Activated naive CD8-positive, alpha-beta T cell treated with anti-CD3 and anti-CD28 coated beads, Interleukin-2, amount 50 U/mL, for 24 hours (primary cell): ENCODE measurements at regions not wholly inside any gene's neighbourhood (a gene's known extent, or its start where the extent isn't known, plus 50 kb on each side); places are given as distances from the start of the nearest gene placed in this dataset.
"Not testable (repeated sequence)": the region's sequence is repeated elsewhere in the genome, so short reads cannot be mapped to it uniquely, and the experiment has no call there.

ENCODE experiments used
- ATAC-seq: fragments of 150-1000 bp; cut with Tn5 transposase; one replicate; pipeline ENCODE4 v1.10.0; 2021
- DNase-seq: peaks from one replicate; pipeline ENCODE4 v3.0.0; 2021
- H3K27ac Mint-ChIP-seq: one replicate; pipeline ENCODE4 v1.8.0; 2021; ENCODE audit warnings: mild to moderate bottlenecking, mixed read lengths
- H3K27me3 Mint-ChIP-seq: one replicate; pipeline ENCODE4 v1.8.0; 2021; ENCODE audit warnings: mixed read lengths
- H3K36me3 Mint-ChIP-seq: one replicate; pipeline ENCODE4 v1.8.0; 2021; ENCODE audit warnings: low read depth, mixed read lengths
- H3K4me1 Mint-ChIP-seq: one replicate; pipeline ENCODE4 v1.8.0; 2021; ENCODE audit warnings: mixed read lengths
- H3K4me3 Mint-ChIP-seq: one replicate; pipeline ENCODE4 v1.8.0; 2021; ENCODE audit warnings: mild to moderate bottlenecking, moderate library complexity, mixed read lengths
- H3K9me3 Mint-ChIP-seq: one replicate; pipeline ENCODE4 v1.8.0; 2021; ENCODE audit warnings: mixed read lengths

DNA sequence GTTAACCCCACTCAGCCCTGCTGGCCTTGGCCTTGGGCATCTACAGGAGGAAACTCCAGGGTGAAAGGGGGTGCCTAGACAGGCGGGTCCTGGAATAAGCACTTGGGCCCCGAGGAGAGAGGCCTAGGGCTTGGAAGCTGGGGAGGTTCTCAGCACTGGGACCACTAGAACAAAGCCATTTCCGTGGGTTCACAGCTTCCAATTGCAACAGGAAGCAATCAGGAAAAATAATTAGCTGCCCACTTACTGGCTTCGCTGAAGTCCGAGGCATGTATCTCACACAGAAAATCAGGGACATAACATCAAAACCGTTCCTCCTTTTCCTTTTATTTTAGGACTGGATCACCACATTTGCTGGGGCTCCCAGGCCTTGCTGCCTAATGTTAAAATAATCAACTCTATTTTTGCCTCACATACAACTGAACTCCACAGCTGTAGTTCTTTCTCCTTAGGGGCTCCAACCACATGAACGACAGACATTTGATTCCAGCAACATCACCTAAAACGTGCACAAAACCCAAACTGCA, 161.1 kb upstream of the GRK3 start:
- DNase-seq (no peak), ATAC-seq (no peak)
- H3K4me3 Mint-ChIP-seq = peak overlapping the region; percentile 87
- H3K27ac Mint-ChIP-seq = peak overlapping the region; percentile 56
- peaks cover 2% of the 10 kb centered on the region for H3K27me3 Mint-ChIP-seq
- H3K36me3 Mint-ChIP-seq = peaks cover 2% of the 10 kb centered on the region
- no peaks in the 10 kb centered on the region for H3K9me3 Mint-ChIP-seq
- peaks cover 46% of the 10 kb centered on the region for H3K4me1 Mint-ChIP-seq

DNA sequence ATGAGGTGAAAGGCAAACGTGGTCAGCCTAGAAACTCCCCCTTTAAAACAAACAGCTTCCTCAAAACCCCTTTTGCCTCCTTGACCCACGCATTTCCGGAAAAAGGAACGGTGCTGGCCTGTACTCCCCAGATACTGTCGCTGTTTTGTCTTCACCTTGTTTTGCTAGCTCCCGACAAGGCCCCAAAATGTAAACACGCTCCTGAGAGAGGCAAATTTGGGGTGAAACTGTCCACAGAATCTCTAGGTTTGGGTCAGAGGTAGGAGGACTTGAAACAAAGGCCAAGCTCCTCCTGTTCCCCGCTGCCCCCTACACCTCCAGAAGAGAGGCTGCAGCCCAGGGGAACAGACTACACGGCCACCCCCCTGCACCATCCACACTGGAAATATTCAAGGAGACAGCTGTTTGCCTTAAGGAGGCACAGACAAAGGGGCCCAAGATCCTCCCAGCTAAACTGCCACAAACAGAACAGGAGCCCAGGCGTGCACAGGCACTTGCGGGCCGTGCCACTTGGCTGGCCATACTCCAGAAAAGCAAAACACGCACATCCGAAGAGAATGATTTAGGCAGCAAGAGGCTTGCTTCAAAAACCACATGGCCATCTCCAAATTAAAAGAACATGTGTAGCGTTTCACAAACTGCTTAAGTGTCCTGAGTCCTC, 160.5 kb upstream of the GRK3 start:
- peak overlapping the region; percentile 87 for H3K4me3 Mint-ChIP-seq
- DNase-seq (no peak), ATAC-seq (peak; percentile 31)
- peaks cover 2% of the 10 kb centered on the region for H3K27me3 Mint-ChIP-seq
- peaks cover 2% of the 10 kb centered on the region for H3K36me3 Mint-ChIP-seq
- H3K9me3 Mint-ChIP-seq = no peaks in the 10 kb centered on the region
- peak overlapping the region; percentile 56 for H3K27ac Mint-ChIP-seq
- peaks cover 40% of the 10 kb centered on the region for H3K4me1 Mint-ChIP-seq

DNA sequence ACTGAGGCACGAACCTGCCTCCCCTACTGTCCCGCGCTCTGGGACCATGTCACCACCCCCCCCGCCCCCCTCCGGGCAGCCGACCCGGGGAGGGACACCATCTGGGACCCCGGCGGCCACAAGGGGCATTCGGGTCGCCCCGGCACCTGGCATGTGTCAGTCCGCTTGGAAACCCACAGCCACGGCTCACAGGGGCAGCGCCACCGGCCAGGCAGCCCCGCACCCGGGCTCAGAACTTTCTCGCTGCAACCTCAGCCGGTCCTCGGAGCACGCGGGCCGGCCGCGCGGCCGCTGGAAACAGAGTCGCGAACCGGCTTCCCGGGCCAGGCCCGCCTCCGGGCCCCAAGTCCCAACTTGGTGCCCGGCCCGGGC, 159.9 kb upstream of the GRK3 start:
- Mint-ChIP-seq H3K4me1 (peaks cover 40% of the 10 kb centered on the region), H3K4me3 (peak overlapping the region; percentile 87), H3K9me3 (no peaks in the 10 kb centered on the region), H3K27me3 (peaks cover 2% of the 10 kb centered on the region), H3K36me3 (peaks cover 2% of the 10 kb centered on the region), H3K27ac (peak overlapping the region; percentile 4)
- DNase-seq (peak; percentile 28), ATAC-seq (no peak)

DNA sequence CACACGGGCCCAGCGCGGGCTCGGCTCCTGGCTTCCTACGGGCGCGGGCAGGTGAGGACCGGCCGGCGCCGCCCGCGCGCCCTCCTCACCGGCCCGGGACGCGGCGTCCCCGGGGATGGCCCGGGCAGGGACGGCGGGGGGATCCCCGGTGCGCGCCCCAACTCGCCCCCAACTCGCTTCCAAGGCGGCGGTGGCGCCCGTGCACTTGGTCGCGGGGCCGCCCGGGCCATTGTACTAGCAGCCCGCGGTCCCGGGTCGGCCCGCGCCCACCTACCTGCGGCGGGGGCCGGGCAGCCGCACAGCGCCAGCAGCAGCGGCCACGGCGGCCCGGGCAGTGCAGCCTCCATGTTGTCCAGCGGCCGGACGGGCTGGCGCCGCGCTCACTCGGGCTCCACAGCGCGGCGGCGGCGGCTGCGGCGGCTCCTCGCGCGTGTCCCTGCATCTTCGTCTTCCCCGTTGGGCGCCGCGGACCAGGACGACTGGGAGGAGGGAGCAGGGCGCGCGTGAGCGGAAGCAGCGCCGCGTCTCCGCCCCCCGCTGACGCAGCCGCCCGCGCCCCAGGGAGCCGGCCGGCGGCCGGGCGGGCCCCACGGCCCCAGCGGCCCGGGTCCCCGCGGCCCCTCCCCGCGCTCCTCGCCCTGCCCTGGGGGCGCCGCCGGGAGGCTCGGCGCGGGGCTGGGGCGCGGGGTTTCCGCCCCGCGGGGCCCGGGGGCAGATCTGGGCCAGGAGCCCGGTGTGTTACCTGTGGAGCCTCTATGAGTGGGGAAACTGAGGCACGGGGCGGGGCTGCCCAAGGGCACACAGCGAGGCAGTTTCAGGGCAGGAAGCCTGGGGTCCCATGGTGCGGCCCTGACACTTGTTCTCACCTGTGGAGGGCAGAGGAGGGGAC, 159.3 kb upstream of the GRK3 start:
- ATAC-seq = peak; percentile 79
- no peaks in the 10 kb centered on the region for H3K9me3 Mint-ChIP-seq
- peak; percentile 77 for DNase-seq
- H3K4me1 Mint-ChIP-seq = peaks cover 35% of the 10 kb centered on the region
- peaks cover 2% of the 10 kb centered on the region for H3K36me3 Mint-ChIP-seq
- peak overlapping the region; percentile 72 for H3K4me3 Mint-ChIP-seq
- peaks cover 2% of the 10 kb centered on the region for H3K27me3 Mint-ChIP-seq
- peak overlapping the region; percentile 71 for H3K27ac Mint-ChIP-seq

DNA sequence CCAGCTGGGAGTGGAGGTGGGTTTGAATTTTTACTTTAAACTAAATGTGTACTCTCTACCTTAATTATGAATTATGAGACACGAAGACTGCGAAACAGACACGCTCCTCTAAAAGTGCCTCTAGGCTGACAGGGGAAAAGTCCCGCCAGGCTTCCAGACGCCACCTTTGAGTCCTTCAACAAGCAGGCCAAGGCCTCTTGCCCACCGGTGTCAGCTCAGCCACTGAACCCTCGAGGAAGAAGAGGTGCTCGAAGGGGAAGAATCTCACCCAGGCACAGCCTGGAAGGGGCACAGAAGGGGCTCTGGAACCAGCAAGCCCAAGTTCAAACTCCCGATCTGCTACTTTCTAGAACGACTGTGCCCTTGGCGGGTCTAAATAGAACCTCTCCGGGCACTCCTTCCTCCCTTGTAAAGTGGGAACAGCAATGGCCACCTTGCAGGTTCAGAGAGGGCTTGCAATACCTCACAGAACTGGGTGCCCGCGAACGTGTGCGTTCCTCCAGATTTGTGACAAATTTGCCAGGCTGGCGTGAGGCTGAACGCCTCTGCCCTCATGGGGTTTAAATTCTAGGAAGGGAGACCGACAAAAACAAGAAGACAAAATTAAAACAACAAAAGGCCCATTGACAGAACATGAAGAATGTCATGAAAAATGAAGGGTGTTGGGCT, 158.5 kb upstream of the GRK3 start:
- no peaks in the 10 kb centered on the region for H3K9me3 Mint-ChIP-seq
- ATAC-seq (no peak), DNase-seq (no peak)
- peak overlapping the region; percentile 71 for H3K27ac Mint-ChIP-seq
- peaks cover 2% of the 10 kb centered on the region for H3K36me3 Mint-ChIP-seq
- peak overlapping the region; percentile 72 for H3K4me3 Mint-ChIP-seq
- peaks cover 35% of the 10 kb centered on the region for H3K4me1 Mint-ChIP-seq
- peaks cover 2% of the 10 kb centered on the region for H3K27me3 Mint-ChIP-seq

DNA sequence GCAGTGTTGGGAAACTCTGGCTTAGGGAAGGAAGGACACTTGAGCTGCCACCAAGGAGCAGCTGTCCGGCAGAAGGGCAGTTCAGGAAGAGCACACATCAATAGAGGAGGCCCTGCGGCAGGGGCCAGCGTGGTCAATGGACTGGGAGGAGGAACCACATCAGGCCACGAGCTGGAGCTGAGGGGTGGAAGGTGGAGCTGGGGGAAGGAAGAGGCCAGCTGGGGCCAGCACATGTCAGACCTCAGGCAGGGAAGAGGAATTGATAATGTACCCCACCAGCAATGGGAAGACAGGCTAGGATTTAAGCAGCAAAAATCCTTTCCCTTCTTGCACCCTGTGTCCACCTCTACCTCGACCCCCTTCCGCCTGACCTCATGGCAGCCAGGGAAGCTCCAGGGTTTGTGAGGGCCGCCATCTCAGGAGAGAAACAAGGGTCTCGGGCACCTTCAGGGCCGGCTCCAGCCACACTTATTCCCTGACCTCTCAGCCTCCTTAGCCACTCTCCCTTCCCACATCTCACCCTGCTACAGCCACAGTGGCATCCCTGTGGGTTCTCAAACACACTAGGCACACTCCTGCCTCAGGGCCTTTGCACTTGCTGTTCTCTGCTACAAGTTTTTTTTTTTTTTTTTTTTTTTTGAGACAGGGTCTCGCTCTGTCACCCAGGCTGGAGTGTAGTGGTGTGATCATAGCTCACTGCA, 157.8 kb upstream of the GRK3 start:
- Mint-ChIP-seq H3K9me3 (no peaks in the 10 kb centered on the region), H3K27ac (peak overlapping the region; percentile 71), H3K27me3 (peaks cover 3% of the 10 kb centered on the region), H3K4me3 (peak overlapping the region; percentile 72), H3K36me3 (no peaks in the 10 kb centered on the region), H3K4me1 (peaks cover 30% of the 10 kb centered on the region)
- no peak for ATAC-seq
- no peak for DNase-seq

DNA sequence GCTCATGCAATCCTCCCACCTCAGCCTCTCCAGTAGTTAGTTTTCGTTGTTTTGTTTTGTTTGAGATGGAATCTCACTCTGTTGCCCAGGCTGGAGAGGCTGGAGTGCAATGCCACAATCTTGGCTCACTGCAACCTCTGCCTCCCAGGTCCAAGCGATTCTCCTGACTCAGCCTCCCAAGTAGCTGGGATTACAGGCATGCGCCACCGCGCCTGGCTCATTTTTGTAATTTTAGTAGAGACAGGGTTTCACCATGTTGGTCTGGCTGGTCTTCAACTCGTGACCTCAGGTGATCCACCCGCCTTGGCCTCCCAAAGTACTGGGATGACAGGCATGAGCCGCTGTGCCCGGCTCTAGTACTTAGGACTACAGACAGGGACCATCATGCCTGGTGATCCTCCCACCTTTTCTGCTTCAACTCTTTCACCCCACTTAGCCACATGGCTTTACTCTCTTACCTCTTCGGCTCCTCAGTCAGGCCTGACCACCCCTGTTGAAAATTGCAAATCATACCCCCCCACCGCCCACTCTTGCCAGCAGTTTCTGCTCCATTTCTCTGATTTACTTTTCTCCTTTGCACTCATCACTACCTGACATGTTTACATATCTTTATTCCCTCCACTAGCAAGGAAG, 157.1 kb upstream of the GRK3 start:
- no peak overlapping the region for H3K4me3 Mint-ChIP-seq
- H3K9me3 Mint-ChIP-seq = no peaks in the 10 kb centered on the region
- DNase-seq (no peak), ATAC-seq (no peak)
- peaks cover 24% of the 10 kb centered on the region for H3K4me1 Mint-ChIP-seq
- H3K27me3 Mint-ChIP-seq = peaks cover 3% of the 10 kb centered on the region
- no peaks in the 10 kb centered on the region for H3K36me3 Mint-ChIP-seq
- H3K27ac Mint-ChIP-seq = no peak overlapping the region

DNA sequence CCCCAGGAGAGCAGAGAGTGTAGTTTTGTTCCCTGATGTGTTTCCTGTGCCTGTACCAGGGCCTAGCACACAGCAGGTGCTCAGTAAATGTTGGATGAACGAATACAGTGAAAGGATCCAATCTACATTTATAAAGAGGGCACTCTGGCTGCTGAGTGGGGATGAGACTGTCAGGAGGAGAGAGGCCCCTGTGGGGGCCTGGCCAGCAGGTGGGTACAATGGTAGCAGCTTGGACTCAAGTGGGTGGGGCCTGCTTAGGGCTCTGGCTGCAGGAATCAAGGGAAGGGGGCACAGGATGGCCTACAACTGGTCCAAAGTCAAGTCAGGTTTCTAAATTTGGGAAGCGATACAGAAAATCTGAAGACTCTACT, 156.6 kb upstream of the GRK3 start:
- Mint-ChIP-seq H3K27ac (no peak overlapping the region), H3K4me3 (no peak overlapping the region), H3K27me3 (peaks cover 3% of the 10 kb centered on the region), H3K36me3 (no peaks in the 10 kb centered on the region), H3K4me1 (peaks cover 21% of the 10 kb centered on the region), H3K9me3 (no peaks in the 10 kb centered on the region)
- ATAC-seq (no peak), DNase-seq (no peak)

DNA sequence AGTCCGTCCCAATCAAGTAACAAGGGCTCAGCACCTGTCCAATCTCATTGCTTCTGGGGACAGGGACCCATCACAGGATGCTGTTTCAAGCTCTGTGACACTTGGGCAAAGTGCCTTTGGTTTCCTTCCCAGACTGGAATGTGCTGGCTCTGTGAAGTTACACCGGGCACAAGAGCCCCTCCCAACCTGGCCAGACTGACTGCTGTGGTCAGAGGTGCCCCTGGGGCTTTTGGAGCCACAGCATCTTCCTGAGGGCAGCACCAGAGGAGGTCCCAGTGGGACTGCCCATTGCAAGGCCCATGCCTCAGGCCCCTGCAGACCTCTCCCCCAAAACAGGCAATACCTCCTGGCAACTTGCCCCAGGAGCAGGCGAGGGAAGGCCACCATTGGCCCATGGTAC, 155.2 kb upstream of the GRK3 start:
- Mint-ChIP-seq H3K9me3 (peaks cover 7% of the 10 kb centered on the region), H3K4me3 (no peak overlapping the region), H3K36me3 (no peaks in the 10 kb centered on the region), H3K27ac (no peak overlapping the region), H3K27me3 (peaks cover 3% of the 10 kb centered on the region), H3K4me1 (peaks cover 11% of the 10 kb centered on the region)
- DNase-seq (no peak), ATAC-seq (no peak)

DNA sequence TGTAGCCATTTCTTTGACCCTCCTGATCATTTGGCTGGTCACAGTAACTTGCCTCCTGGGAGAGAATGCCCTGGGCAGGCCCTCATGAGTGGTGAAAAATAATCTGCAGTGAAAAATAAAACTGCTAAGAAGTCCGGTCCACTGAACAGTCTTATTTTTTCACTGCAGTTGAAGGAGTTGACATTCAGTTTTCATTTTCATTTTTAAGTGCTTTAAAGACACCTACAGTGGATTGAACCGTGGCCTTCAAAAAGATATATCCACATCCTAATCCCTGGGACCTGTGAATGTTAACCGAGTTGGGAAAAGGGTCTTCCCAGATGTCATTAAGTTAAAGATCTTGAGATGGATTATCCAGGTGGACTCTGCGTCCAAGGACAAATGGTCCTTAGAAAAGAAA, 153.6 kb upstream of the GRK3 start:
- H3K4me3 Mint-ChIP-seq = no peak overlapping the region
- H3K4me1 Mint-ChIP-seq = peaks cover 7% of the 10 kb centered on the region
- no peak for DNase-seq
- H3K9me3 Mint-ChIP-seq = peaks cover 7% of the 10 kb centered on the region
- no peaks in the 10 kb centered on the region for H3K36me3 Mint-ChIP-seq
- no peak for ATAC-seq
- H3K27me3 Mint-ChIP-seq = peaks cover 5% of the 10 kb centered on the region
- H3K27ac Mint-ChIP-seq = no peak overlapping the region

DNA sequence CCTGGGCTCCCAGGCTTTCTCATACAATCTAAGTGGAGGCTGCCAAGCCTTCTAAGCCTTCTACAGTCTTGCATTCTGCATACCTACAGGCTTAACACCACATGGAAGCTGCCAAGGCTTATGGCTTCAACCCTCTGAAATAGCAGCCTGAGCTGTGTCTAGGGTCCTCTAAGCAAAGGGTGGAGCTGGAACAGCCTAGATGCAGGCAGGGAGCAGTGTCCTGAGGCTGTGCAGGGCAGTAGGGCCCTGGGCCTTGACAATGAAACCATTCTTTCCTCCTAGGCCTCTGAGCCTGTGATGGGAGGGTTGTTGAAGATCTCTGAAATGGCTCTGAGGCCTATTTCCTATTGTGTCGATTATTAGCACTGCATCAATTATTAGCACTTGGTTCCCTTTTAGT, 150.9 kb upstream of the GRK3 start:
- no peak overlapping the region for H3K27ac Mint-ChIP-seq
- ATAC-seq = no peak
- H3K27me3 Mint-ChIP-seq = peaks cover 16% of the 10 kb centered on the region
- peaks cover 7% of the 10 kb centered on the region for H3K9me3 Mint-ChIP-seq
- peaks cover 9% of the 10 kb centered on the region for H3K4me1 Mint-ChIP-seq
- no peaks in the 10 kb centered on the region for H3K36me3 Mint-ChIP-seq
- no peak overlapping the region for H3K4me3 Mint-ChIP-seq
- DNase-seq = no peak

DNA sequence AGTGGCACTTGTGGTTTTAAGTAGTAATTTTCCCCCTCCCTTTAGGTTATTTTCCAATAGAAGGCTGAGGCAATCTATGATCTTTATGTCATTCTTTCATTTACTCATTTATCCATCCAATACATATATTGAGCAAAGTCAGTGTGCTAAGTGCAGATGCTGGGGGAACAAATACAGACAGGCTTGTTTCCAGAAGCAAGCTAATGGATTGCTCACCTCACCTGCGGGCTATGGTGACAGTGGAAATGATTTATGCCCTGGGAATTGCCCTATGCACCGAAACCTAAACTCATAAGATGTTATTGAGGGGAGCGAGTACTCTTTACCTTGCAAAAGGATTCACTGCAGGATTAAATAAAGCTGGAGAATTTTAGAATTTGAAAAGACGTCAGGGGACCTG, 148.7 kb upstream of the GRK3 start:
- H3K27ac Mint-ChIP-seq, DNase-seq, ATAC-seq, H3K4me3 Mint-ChIP-seq, H3K36me3 Mint-ChIP-seq, H3K9me3 Mint-ChIP-seq: not testable (repeated sequence)
- Mint-ChIP-seq H3K27me3 (peaks cover 33% of the 10 kb centered on the region), H3K4me1 (peaks cover 25% of the 10 kb centered on the region)

DNA sequence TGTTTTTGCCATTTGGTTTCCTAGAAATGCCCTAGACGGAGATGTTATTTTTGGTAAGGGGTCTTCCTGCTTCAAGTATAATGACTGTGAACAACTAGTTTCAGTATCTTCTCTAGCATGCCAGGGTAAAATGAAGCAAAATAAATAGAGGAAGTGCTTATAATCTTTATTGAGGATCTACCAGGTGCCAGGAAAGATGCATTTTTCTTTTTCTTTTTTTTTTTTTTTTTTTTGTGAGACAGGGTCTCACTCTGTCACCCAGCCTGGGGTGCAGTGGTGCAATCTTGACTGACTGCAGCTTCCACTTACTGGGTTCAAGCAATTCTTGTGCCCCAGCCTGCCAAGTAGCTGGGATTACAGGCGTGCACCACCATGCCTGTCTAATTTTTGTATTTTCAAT, 146.6 kb upstream of the GRK3 start:
- not testable (repeated sequence) for H3K4me3 Mint-ChIP-seq, ATAC-seq
- peaks cover 46% of the 10 kb centered on the region for H3K27me3 Mint-ChIP-seq

More for the DNA sequence above, 146.6 kb upstream of the GRK3 start:
- not testable (repeated sequence) for H3K36me3 Mint-ChIP-seq, H3K27ac Mint-ChIP-seq, DNase-seq, H3K9me3 Mint-ChIP-seq
- peaks cover 29% of the 10 kb centered on the region for H3K4me1 Mint-ChIP-seq
